HTR-8/SVneo (cell line): ENCODE measurements at regions not wholly inside any gene's neighbourhood (a gene's known extent, or its start where the extent isn't known, plus 50 kb on each side); places are given as distances from the start of the nearest gene placed in this dataset.

Source experiments
- DNase-seq: peaks from one replicate; pipeline ENCODE4 v3.0.0; 2011; ENCODE audit warnings: low spot score, mixed read lengths; ENCODE audit not compliant: insufficient read length
- FAIRE-seq: peaks from 2 replicates; lab custom pipeline; 2011; peaks lifted over from hg19 to GRCh38; lab: Jason Lieb, UNC

DNA sequence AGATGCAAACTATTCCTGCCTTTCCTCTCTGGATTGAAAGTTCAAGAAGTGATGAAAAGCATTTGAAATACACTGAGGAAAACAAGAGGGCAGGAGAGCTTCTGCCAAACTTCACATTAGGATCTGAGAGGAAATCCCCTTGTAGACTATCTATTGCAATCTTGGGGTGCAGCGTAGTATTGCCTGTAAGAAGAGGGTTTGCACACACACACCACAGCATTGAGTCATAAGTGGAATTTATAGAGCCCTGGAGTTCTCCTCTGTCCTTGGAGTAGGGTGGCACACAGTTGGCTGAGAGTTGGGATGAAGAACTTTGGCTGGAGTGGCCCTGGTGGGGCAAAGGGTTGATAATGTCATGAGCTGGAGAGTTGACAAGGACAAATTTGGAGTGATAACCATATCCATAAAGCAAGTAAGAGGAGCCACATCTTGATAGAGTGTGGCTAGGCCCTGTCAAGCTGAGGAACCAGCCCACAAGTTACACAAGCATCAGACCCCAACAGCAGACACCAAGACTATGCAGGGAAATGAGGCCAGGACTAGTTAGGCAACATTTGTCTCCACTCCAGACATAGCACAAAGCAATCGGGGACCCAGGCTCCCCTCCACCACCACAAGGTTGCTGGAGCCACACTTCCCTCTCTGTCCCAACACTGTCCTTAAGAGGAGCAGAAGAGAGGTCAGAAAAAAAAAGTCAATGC, 520.9 kb downstream of the KLF5 start:
- FAIRE-seq (no peak), DNase-seq (no peak)

DNA sequence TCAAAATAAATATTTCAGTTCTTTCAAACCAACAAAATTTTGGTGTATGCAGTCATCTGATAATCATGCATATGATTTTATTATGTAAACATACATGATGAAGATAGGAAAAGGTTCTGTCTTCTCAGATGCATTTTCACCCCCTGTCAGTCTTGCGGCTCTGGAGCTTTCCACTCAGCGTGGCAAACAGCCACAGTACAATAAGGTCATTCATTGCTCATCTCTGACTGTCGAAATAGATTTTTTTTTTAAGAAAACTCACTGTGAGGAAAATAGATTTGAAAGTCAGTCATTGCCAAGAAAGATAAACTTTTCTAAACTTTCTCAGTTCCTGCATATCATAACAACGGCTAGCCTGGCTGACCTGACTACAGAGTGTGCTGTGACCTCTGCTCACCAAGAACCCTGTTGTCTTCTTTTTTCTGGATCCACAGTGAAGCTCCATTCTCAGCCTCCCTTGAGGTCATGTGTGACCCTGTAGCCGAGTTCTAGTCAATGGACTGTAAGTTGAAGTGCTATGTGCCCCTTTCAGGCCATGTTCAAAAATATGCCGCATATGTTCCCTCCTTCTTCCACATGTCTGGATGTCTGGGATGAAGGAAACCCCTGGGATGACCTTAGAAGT, 519.6 kb downstream of the KLF5 start:
- FAIRE-seq (no peak), DNase-seq (no peak)

DNA sequence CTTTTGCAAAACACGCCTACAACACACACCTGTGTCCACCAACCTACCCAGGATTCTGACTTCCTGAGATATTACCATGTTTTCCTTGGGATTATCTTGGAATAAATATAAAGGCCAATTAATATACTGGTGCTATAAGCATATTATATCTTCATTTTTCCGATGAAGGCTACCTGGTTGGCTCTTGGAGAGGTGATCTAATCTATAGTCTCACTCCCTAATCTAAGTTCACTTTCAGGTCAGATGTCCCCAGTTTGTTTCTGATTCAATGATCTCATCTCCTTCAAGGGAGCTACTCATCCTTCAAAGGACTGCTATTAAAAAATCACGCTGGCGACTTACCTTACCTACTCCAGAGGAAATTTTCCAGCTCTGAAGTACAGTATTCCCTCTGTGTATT, 517.5 kb downstream of the KLF5 start:
- DNase-seq = no peak
- FAIRE-seq = no peak

DNA sequence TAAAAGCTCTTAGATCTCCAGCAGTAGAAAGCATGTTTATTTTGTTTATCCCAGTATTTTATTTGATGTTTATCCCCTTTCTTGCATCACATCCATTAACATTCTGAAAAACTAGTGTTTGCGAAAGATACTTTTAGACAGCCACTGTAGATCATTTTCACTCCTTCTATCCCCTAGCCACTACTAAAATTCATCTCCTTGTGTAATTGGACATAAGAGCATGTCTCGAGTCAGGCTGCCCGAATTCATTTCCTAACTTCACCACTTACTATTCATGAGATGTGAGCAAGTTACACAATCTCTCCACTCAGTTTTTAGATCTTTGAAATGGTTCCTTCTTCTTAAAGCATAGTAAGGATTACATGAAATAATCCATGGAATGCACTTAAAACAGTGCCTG, 514.0 kb downstream of the KLF5 start:
- FAIRE-seq (no peak), DNase-seq (no peak)

DNA sequence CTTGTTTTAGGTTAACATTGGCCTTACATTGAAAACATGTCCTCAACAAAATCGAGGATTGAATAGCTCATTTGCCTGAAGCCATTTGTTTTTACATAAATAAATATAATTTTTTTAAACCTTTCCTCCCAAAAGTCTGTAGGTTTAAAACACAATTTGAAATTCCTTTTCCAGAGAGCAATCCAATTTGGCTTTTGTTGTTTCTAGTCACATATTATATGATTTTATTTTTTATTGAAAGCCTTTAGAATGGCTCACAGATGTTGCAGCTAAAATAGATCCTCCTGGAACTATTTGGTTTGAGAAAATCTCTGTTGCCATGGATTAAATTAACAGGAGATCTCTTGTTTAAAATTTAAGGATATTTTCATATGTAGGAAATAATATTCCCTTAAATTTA, 512.6 kb downstream of the KLF5 start:
- DNase-seq (no peak), FAIRE-seq (no peak)

DNA sequence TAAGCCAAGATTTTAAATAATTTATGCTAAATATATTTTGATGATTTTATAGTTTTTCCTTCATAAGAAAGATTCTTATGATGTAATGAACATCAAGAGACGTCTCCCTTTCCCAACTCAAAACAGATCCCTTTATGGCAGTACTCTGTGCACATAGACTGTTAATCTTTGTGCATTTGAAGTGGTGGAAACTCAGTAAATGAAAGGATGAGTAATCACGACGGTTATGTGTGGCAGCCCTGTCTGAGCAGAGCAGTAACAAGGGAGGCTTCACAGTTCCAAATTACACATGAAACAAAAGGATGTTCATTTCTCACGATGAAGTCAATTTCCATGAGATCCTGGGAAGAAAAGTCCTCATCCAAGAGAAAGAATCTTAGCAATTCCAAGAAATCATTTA, 498.1 kb downstream of the KLF5 start:
- DNase-seq = no peak
- no peak for FAIRE-seq

DNA sequence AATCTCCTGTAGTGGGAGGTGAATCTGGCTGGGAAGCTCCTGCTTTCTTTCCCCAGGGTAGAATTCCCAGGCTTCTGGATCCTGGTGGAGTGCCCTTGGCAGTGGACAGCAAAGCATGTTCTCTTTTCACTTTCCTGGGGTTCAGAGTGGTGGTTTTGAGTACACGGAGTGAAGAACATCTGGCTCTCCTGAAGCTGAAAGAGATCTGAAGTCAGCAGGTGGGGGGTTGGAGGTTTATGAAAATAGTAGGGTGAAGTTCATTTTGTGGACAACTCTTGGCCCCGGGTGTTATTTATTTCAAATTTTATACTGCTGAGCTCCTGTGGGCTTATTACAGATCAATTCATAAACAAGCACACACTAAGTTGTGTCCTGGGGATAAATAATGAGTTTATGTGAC, 497.3 kb downstream of the KLF5 start:
- no peak for DNase-seq
- no peak for FAIRE-seq

DNA sequence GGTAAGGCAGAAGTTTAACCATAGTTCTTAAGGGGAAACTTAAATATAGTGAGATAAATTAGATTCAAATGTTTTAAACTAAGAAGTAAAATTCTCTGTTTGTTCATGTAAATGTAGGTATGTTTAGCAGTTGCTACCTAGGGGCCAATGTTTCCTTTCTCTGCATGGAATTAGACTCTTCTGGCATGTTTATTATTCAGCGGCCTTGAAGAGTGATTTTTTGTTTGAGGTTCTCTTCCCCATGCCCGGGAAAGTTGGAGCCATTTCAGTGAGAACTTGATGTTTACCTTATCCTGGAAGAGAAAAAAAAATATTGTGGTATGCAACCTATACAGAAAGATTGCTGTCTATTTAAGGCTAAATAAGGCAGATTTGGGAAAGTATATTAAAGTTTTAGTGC, 492.9 kb downstream of the KLF5 start:
- no peak for FAIRE-seq

DNA sequence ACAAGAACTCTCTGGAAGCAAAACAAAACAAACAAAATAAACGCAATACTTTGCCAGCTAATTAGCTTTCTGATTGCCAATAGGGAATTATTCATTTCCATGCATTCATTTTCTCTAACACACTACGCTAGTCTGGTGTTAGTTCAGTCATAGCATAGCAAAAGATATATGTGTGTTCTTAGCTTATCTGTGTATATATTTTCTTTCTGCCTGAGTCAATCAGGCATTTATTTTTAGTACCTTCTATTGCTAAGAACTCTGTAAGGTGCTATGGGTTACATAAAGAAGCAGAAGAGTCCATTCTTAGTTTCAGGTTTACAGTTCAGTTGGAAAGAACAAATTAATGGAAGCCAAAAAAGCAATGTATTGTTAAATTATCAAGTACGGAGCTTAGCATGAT, 490.9 kb downstream of the KLF5 start:
- FAIRE-seq = no peak

More for the DNA sequence above, 492.9 kb downstream of the KLF5 start:
- no peak for DNase-seq

DNA sequence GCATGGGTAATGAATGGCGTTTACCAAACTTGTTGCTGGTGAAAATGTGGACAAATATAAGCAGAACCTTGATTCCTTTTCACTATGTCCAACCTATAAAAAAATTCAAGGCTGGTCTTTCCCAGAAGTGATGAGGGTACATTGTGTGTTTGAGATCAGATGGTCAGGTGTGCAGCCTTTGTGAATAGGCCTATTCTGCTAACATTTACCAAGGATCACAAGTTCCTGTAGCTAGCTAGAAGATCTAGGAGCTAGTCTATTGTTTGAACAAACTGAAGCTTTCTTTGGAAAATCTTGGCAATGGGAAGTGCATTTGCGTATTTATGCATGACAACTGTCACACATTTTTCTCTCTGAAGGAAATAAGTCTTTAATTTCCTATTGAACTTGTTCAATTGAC, 489.6 kb downstream of the KLF5 start:
- no peak for FAIRE-seq
- DNase-seq = no peak

More for the DNA sequence above, 490.9 kb downstream of the KLF5 start:
- no peak for DNase-seq

DNA sequence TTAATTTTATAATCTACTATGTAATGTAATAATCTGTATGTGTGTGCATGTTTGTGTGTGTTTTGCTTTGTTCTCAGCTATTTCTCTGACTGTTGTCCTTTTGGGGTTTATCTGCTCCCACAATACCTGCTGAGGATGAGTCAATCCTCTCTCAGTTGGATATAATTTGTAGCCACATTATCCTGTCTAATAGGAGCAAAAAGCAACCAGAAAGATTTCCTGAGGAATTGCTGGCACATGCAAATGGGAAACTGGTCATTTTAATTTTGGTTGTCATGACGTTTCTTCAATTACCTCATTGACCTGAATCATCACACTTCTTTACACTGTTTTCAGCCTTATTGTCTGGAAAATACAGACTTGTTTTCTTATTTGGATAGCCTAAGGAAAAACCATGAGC, 488.4 kb downstream of the KLF5 start:
- FAIRE-seq (no peak), DNase-seq (no peak)

DNA sequence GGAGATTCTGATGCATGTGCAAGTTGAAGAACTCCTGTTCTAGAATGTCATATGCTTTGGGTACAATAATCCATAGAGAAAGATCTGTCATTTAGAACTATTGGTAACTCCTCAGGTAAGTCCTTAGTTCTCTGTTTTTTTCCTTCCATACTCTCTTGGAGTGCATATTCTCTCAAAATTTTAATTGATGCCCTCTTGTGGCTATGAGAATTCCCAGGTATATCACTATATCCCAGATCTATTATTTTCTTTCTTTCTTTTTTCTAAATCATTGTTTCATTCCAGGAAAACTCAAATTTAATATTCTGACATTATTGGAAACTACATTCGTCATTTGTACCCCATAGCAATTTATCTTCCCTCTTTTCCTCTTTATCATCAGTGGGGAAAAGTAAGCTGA, 485.4 kb downstream of the KLF5 start:
- no peak for FAIRE-seq
- DNase-seq = no peak

DNA sequence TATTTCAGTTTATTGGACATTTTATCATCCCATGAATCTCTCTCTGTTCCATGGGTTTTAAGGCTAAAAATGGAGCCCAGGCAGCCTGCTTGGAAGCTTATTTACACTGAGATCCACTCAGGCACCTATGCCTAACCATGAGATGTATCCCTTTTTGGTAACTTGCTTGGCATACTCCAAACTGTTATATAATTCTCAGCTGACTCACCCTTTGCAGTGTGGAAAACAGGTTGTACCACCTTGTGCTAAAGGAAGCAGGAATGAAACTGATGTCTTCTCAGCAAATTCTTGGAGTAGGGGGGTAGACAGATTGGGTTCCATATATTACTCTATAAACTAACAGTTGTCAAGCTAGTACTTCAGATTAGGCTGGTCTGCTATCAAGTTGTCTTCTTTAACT, 483.6 kb downstream of the KLF5 start:
- DNase-seq = no peak
- FAIRE-seq = no peak

DNA sequence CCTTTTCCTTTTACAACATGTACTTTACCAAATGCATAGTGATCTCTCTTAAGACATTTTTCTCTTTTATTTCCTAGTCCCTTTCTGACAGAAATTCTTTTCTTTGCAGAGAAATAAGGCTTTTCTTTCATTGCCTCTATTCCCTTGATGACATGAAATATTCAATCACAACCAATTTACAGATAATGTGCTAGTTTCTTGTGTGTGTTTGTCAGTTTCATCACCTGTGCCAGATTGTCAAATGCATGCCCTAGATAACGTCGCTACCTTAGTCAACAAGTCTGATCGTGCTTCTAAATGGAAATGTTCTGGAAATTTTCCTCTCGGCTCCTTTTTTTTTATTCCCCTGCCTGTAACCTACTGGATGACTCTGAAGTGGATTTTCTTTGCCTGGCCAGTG, 478.1 kb downstream of the KLF5 start:
- no peak for FAIRE-seq
- DNase-seq = no peak

DNA sequence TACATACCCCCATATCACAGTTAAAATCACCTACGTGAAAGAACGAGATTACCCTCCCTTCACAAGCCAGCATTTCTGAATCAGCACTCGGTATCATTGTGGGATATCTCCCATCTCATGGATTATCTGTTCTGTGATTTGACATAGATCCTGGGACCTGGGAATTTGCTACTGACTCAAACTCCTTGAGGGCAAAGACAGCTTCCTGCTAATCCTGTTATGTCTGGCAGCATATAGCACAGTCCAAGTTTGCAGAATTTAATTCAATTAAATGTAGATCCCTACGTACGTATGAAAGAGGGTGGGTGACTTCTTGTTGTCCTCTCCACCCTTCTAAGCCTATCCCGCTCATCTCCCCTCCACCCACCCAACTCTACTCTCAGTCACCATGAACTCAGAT, 476.5 kb downstream of the KLF5 start:
- FAIRE-seq = no peak
- no peak for DNase-seq

DNA sequence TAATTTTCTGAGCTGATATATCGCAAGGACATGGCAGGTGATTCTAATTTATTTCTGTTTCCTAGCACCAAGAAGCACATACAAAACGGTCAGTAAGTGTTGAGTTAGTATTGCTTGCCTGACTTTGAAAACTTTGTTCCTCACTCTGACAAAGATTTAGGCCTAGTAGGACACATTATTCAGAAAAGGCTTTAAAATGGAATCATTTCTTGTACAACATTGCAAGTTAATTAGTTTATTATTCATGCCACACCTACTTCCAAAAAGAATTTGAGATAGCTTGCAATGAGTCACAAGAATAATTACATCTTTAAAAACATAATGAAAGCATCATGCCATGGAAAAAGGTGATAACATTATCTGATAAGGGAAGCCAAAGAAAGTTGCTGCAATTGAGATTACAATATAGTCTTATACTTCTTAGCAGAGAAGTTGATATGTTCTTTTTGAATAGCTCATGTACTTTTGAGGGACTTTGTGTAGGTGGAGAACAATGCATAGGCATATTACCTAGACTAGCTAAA, 474.2 kb downstream of the KLF5 start:
- FAIRE-seq (no peak), DNase-seq (no peak)

DNA sequence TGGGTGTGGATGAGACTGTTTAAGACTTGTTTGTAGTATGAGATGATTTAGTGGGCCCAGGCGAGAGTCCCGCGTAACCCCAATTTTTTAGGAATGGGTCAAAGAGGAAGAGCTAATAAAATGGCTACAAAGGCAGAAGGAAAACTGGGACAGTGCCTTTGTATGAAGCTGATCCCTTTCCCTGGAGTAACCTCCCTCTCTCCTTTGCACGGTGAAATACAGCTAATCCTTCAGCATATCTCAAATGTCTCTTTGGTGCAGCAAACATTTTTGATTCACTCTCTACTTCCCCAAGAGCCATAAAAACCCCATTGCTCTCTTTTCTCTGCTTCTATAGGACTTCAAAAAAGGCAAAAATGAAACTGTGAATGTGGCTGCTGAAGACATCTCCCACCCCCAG, 473.8 kb downstream of the KLF5 start:
- FAIRE-seq = no peak

DNA sequence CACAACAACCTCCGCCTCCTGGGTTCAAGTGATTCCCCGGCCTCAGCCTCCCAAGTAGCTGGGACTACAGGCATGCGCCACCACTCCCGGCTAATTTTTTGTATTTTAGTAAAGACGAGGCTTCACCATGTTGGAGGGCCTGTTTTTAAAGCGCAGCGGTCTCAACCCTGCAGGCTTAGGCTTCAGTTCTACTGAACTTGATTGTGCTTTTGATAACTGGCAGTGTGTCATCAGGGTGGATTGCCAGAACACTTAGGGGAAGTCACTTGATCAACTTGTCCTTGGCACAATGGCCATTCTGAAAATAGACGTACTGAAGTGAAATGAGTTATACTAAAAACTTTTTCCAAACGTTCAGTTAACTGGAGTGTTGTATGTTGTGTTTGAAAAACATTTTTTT, 472.2 kb downstream of the KLF5 start:
- no peak for FAIRE-seq

More for the DNA sequence above, 473.8 kb downstream of the KLF5 start:
- no peak for DNase-seq

DNA sequence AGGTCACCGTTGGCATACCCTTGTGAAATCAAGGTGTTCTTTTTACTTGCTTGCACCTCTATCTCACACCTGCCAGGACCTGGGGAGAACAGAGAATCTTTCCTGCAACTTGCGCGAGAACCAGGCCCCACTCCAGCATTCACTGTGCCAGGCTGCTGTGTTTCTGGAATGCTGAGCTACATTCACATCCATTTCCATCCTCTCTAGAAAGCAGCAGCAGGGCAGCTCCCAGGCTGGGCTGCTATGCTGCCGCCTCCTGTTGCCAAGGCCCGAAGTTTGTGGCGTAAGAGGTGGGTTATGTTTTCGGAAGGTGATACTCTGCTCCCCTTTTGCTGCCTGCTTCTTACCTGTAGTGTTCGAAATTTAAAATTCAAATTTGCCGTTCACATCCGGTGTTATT, 464.1 kb downstream of the KLF5 start:
- FAIRE-seq (no peak), DNase-seq (no peak)

More for the DNA sequence above, 472.2 kb downstream of the KLF5 start:
- DNase-seq = no peak

DNA sequence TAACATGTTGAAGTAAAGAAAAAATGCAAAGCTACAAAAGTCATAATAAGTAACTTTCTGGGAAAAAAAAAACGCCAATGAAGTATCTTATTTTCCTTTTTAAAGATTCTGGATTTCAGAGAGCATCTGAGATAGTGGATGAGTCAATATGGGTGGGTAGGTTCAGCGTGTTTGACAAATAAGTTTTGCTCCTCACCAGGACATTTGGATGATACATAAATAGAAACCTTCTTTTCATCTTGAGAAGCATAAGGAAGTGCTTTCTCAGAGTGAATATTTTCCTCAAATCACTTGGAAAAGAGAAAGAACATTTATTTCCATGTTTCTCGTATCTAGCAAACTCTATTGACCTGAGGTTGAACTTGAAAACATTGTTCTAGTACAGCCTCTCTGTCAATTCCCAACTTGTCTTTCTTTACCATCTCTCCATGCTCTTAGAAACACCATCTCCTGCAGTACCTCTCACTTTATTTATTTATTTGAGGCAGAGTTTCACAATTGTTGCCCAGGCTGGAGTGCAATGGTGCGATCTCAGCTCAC, 463.2 kb downstream of the KLF5 start:
- FAIRE-seq (no peak), DNase-seq (no peak)

DNA sequence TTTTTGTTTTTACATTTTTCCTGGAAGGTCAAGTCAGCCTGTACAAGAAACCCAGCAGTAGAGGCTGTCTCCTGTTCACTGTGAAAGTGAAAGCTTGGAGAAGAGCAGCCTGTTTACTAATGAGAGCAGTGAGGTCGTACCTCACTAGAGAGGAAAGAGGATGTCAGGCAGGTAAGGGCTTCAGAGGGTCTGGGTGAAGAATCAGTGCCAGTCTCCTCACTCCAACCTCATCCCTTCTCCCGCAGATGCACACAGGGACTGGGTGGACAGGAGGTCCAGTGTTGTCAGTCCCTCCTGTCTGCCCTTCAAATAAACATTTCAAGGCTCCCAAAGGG, 462.5 kb downstream of the KLF5 start:
- FAIRE-seq = no peak
- no peak for DNase-seq
